ENCODE measurements at regions not wholly inside any gene's neighbourhood (a gene's known extent, or its start where the extent isn't known, plus 50 kb on each side); places are given as distances from the start of the nearest gene placed in this dataset.
"Not testable (repeated sequence)": the region's sequence is repeated elsewhere in the genome, so short reads cannot be mapped to it uniquely, and the experiment has no call there.

DNA sequence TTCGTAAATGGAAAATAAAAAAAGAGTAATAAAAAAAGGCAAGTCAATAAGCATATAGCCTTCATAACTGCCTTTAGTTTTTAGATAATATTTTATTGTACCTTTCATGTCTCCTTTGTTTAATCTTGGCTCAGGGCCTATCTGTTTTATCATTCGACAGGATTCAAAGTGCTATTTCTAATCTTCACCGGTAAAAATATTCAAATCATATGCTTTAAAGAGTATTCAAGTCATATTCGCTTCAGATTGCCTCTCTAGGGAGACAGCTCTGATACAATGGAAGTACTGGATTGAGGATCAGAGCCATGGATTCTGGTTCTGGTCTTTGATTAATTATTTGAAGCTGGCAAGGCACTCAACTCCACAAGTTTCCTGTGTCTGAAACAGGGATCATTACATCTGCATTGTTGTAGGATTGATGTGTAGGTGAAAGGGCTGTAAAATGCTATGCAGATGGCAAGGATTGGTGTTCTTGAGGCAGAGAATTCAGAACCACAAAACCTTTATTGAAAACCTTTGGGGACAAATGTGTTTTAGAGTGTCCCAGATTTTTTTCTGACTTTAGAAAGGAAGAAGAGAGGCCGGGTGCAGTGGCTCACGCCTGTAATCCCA lies 84.3 kb upstream of the RAPH1 start:
- H3K27me3 Mint-ChIP-seq (ENCODE audit: low read depth) = peaks cover 2% of the 10 kb centered on the region
- peaks cover 6% of the 10 kb centered on the region for H3K9me3 Mint-ChIP-seq
- H3K4me3 Mint-ChIP-seq = no peak overlapping the region
- no peak for DNase-seq
- ATAC-seq = no peak
- H3K36me3 Mint-ChIP-seq (ENCODE audit: insufficient read depth) = no peaks in the 10 kb centered on the region
- H3K4me1 Mint-ChIP-seq (ENCODE audit: low read depth) = peaks cover 9% of the 10 kb centered on the region

GRCh38 chr2:203621981-203622515 lies 84.4 kb upstream of the CD28 start:
- DNase-seq (no peak), ATAC-seq (no peak)
- Mint-ChIP-seq H3K9me3 (peaks cover 6% of the 10 kb centered on the region), H3K27me3 (ENCODE audit: low read depth) (no peaks in the 10 kb centered on the region), H3K4me1 (ENCODE audit: low read depth) (peaks cover 9% of the 10 kb centered on the region), H3K4me3 (no peak overlapping the region), H3K36me3 (ENCODE audit: insufficient read depth) (no peaks in the 10 kb centered on the region)

- Mint-ChIP-seq H3K9me3 (peaks cover 6% of the 10 kb centered on the region), H3K4me1 (ENCODE audit: low read depth) (peaks cover 9% of the 10 kb centered on the region), H3K27me3 (ENCODE audit: low read depth) (no peaks in the 10 kb centered on the region), H3K4me3 (no peak overlapping the region), H3K36me3 (ENCODE audit: insufficient read depth) (no peaks in the 10 kb centered on the region)
- no peak for ATAC-seq
- DNase-seq = no peak
These were observed 83.3 kb upstream of the CD28 start for GRCh38 chr2:203623096-203623495.

DNA sequence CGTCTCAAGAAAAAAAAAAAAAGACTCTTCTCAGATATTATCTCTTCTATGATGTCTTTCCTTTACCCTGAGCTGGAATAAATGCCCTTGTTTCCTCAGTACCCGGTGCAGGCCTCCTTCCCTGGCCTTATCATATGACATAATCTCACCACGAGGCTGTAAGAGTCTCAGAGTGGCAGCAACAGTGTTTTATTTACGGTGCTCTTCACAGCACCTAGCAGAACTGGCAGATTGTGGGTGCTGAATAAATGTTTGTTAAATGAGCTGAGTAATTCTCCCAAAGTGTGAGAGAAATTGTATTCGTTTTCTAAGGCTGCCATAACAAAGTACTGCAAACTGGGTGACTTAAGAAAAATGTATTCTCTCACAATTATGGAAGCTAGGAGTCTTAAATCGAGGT lies 82.8 kb upstream of the CD28 start:
- Mint-ChIP-seq H3K27me3 (ENCODE audit: low read depth) (no peaks in the 10 kb centered on the region), H3K9me3 (peaks cover 6% of the 10 kb centered on the region), H3K36me3 (ENCODE audit: insufficient read depth) (no peaks in the 10 kb centered on the region), H3K4me1 (ENCODE audit: low read depth) (peaks cover 9% of the 10 kb centered on the region), H3K4me3 (no peak overlapping the region)
- ATAC-seq (no peak), DNase-seq (no peak)

DNA sequence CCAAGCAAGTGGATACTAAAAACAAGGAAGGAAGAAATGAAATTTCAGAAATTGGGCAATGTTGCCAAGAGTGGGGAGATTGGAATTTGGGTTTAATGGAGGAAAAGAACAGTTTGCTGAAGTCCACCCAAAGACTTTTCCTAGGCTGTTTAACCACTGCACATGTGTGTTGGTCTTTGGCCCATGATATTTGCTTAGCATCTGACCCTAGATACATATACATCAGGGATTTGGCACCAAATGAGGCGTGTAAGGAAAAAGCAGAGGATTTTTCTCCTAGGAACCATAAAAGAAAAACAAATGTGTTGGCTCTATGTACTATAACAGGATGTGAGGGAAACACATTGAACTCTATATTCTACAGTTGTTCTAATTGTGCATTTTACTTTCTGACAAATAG lies 80.7 kb upstream of the CD28 start:
- H3K4me1 Mint-ChIP-seq (ENCODE audit: low read depth) = peaks cover 9% of the 10 kb centered on the region
- DNase-seq (no peak), ATAC-seq (no peak)
- no peak overlapping the region for H3K4me3 Mint-ChIP-seq
- peaks cover 3% of the 10 kb centered on the region for H3K9me3 Mint-ChIP-seq
- no peaks in the 10 kb centered on the region for H3K36me3 Mint-ChIP-seq (ENCODE audit: insufficient read depth)
- no peaks in the 10 kb centered on the region for H3K27me3 Mint-ChIP-seq (ENCODE audit: low read depth)

DNA sequence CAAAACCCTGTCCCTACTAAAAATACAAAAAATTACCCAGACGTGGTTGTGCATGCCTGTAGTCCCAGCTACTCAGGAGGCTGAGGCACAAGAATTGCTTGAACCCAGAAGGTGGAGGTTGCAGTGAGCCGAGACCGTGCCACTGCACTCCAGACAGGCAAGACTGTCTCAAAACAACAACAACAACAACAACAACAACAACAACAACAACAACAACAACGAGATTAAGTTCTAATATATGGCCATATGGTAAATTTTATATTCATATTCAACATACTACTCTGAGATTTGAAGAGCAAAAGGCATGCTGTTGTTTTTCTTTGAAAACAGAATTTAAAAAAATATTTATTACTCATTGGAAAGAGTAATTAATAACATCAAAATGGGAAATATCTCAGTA lies 80.2 kb upstream of the CD28 start:
- not testable (repeated sequence) for ATAC-seq; H3K36me3 Mint-ChIP-seq (ENCODE audit: insufficient read depth); H3K9me3 Mint-ChIP-seq; H3K4me3 Mint-ChIP-seq; H3K4me1 Mint-ChIP-seq (ENCODE audit: low read depth); H3K27me3 Mint-ChIP-seq (ENCODE audit: low read depth); DNase-seq

DNA sequence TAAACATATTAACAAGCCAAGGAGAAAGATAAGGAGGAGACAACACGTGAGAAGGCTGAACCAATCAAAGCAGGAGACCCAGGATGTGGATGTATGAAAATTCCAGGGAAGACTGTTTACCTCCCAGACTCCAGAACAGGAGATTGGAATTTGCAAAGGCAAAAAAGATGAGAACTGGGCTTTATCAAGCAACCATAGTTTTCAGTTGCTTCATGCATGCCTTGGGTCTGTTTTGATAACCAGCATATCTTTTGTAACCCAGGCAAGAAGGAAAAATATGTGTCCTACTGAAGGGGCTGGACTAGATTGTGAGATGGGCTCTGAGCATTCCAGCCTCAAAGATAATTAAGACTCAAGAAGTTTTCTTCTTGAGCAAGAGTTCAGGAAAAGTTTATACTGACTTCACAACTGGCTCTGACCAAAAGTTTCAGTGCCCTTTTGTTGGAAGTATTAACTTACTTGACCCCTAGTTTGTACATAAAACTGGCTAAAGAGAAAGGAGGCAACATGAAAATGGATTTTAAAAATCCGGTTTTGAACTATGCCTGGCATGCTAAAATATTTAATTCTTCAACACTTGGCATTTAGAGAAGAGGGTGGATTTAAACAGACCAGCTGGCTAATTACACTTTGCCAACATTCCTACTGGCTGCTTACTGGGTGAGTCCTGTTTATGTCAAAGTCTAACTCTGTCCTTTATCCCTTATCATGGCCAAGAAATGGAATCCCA lies 79.3 kb upstream of the CD28 start:
- no peak overlapping the region for H3K4me3 Mint-ChIP-seq
- H3K36me3 Mint-ChIP-seq (ENCODE audit: insufficient read depth) = no peaks in the 10 kb centered on the region
- peaks cover 3% of the 10 kb centered on the region for H3K9me3 Mint-ChIP-seq
- ATAC-seq (no peak), DNase-seq (no peak)
- peaks cover 9% of the 10 kb centered on the region for H3K4me1 Mint-ChIP-seq (ENCODE audit: low read depth)
- H3K27me3 Mint-ChIP-seq (ENCODE audit: low read depth) = no peaks in the 10 kb centered on the region

- no peak for ATAC-seq
- no peaks in the 10 kb centered on the region for H3K27me3 Mint-ChIP-seq (ENCODE audit: low read depth)
- no peaks in the 10 kb centered on the region for H3K4me1 Mint-ChIP-seq (ENCODE audit: low read depth)
These were observed 76.7 kb upstream of the CD28 start for GRCh38 chr2:203629699-203630098.

GRCh38 chr2:203631068-203631757 lies 75.2 kb upstream of the CD28 start:
- no peak for ATAC-seq
- no peaks in the 10 kb centered on the region for H3K36me3 Mint-ChIP-seq (ENCODE audit: insufficient read depth)
- H3K4me1 Mint-ChIP-seq (ENCODE audit: low read depth) = no peaks in the 10 kb centered on the region
- DNase-seq = no peak
- no peaks in the 10 kb centered on the region for H3K27me3 Mint-ChIP-seq (ENCODE audit: low read depth)
- no peaks in the 10 kb centered on the region for H3K9me3 Mint-ChIP-seq
- H3K4me3 Mint-ChIP-seq = no peak overlapping the region

More at GRCh38 chr2:203629699-203630098, 76.7 kb upstream of the CD28 start:
- Mint-ChIP-seq H3K4me3 (no peak overlapping the region), H3K9me3 (no peaks in the 10 kb centered on the region), H3K36me3 (ENCODE audit: insufficient read depth) (no peaks in the 10 kb centered on the region)
- DNase-seq = no peak

DNA sequence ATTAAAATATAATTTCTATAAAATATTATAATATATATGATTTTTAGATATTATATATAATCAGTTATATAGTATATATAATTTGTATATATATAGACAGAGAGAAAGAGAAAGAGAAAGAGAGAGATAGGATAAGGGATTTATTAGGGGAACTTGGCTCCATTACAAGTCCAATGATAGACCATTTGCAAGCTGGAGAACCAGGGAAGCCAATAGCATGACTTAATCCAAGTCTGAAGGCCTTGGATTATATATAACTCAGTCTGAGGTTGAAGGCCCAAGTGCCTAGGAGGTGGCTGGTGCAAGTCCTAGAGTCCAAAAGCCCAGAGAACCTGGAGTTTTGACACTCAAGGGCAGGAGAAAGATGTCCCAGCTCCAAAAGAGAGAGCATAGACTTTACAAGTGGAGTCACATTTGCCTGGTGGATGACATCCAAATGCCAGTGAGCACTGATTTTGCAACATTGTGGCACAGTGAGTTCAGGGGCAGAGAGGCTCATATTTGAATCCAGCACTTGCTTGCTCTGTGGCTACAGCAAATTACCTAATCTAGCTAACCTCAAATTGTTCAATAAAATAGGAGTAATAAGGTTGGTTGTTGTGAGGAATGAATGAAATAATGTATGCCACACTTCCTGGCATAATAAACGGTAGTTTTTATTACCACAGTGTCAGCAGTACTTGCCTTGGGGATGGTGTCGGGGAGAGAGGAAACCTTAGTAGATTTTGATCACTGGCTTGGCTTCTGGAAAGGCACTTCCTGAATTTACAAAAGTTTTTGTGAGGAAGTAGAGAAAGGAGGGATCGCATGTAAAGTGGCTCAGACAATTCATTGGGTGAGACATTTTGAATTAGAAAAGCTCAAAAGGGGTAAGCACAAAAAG lies 69.6 kb upstream of the CD28 start:
- H3K4me3 Mint-ChIP-seq = no peak overlapping the region

GRCh38 chr2:203637471-203638167 lies 68.8 kb upstream of the CD28 start:
- DNase-seq (no peak), ATAC-seq (no peak)
- H3K27me3 Mint-ChIP-seq (ENCODE audit: low read depth) = no peaks in the 10 kb centered on the region
- peaks cover 24% of the 10 kb centered on the region for H3K4me1 Mint-ChIP-seq (ENCODE audit: low read depth)
- no peaks in the 10 kb centered on the region for H3K36me3 Mint-ChIP-seq (ENCODE audit: insufficient read depth)
- H3K9me3 Mint-ChIP-seq = no peaks in the 10 kb centered on the region
- no peak overlapping the region for H3K4me3 Mint-ChIP-seq

More for the DNA sequence above, 69.6 kb upstream of the CD28 start:
- H3K27me3 Mint-ChIP-seq (ENCODE audit: low read depth) = no peaks in the 10 kb centered on the region
- H3K36me3 Mint-ChIP-seq (ENCODE audit: insufficient read depth) = no peaks in the 10 kb centered on the region
- ATAC-seq (no peak), DNase-seq (no peak)
- H3K4me1 Mint-ChIP-seq (ENCODE audit: low read depth) = peaks cover 24% of the 10 kb centered on the region
- H3K9me3 Mint-ChIP-seq = no peaks in the 10 kb centered on the region

- peaks cover 20% of the 10 kb centered on the region for H3K4me1 Mint-ChIP-seq (ENCODE audit: low read depth)
- H3K9me3 Mint-ChIP-seq; H3K27me3 Mint-ChIP-seq (ENCODE audit: low read depth); H3K36me3 Mint-ChIP-seq (ENCODE audit: insufficient read depth); H3K4me3 Mint-ChIP-seq; DNase-seq; ATAC-seq: not testable (repeated sequence)
These were observed 64.6 kb upstream of the CD28 start for GRCh38 chr2:203641865-203642264.

DNA sequence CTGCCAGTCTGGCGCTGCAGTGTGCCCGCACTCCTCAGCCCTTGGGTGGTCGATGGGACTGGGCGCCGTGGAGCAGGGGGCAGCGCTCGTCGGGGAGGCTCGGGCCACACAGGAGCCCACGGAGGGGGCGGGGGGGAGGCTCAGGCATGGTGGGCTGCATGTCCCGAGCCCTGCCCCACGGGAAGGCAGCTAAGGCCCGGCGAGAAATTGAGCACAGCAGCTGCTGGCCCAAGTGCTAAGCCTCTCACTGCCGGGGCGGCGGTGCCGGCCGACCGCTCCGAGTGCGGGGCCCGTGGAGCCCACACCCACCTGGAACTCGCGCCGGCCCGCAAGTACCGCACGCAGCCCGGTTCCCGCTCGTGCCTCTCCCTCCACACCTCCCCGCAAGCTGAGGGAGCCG lies 63.6 kb upstream of the CD28 start:
- not testable (repeated sequence) for H3K27me3 Mint-ChIP-seq (ENCODE audit: low read depth); H3K9me3 Mint-ChIP-seq; ATAC-seq; DNase-seq; H3K4me3 Mint-ChIP-seq; H3K36me3 Mint-ChIP-seq (ENCODE audit: insufficient read depth)
- peaks cover 11% of the 10 kb centered on the region for H3K4me1 Mint-ChIP-seq (ENCODE audit: low read depth)

Measured in activated T-cell treated with anti-CD3 and anti-CD28 coated beads, Interleukin-2, amount 50 U/mL, for 4 hours (primary cell).